Inferior parietal cortex (tissue), 1 donor: ENCODE measurements at regions not wholly inside any gene's neighbourhood (a gene's known extent, or its start where the extent isn't known, plus 50 kb on each side); places are given as distances from the start of the nearest gene placed in this dataset.

Experiments used
- DNase-seq: peaks from one replicate; pipeline ENCODE4 v3.0.0-alpha.2; 2016; ENCODE audit errors: extremely low spot score

- DNase-seq, result no peak
Observed at GRCh38 chr15:69891606-69892005, 206.1 kb downstream of the TLE3 start.

DNA sequence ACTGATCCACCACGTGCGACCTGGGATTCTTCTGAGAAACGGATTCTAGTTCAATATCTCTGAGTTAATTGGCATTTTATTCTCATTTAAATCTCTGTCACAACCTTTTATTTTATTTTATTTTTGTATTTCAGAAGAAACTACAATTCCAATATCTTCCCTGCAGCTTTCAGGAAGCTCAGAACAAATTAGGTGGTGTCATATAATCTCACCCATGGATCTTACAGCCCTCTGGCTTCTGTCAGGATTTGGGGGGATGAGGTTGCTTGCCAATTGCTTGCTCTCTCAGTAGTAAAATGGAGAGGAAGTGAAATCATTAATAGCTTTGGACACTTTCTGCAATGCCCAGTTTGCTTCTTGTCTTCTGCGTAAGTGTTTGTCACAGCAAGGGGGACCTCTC lies 205.4 kb downstream of the TLE3 start:
- no peak for DNase-seq

DNA sequence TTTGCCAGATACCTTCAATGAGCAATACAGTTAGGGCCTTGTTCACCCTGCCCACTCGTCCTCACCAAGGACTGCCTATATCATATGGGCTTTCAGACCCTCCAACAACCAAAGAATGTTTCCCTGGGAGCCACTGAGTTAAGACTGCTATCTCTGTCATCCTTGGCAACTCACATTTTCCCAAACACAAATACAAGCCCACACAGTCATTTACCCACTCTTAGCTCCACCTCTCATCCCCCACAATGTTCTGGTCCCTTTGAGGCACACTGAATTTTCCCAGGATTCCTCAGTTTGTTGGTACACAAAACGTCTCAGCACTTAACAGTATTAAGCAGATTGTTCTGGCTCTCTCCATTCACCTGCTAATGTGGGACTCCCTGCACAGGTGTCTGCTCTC lies 204.6 kb downstream of the TLE3 start:
- no peak for DNase-seq

- DNase-seq, result peak; percentile 78
Observed at GRCh38 chr15:69893863-69894262, 203.9 kb downstream of the TLE3 start.

DNA sequence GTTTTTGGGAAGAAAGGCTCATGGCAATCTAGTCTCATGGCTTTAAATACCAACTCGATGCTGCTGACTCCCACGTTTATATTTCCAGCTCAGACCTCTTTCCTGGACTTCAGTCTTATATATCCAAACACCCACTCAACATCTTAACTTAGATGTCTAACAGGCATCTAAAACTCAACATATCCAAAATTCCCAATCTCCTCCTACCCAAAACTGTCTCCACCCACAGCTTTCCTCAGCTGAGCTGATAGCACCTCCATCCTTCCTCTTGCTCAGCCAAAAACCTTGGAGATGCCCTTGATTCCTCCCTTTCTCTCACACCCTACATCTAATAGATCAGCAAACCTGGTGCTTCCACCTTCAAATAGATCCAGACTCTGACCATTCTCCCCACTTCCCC lies 202.5 kb downstream of the TLE3 start:
- no peak for DNase-seq

DNA sequence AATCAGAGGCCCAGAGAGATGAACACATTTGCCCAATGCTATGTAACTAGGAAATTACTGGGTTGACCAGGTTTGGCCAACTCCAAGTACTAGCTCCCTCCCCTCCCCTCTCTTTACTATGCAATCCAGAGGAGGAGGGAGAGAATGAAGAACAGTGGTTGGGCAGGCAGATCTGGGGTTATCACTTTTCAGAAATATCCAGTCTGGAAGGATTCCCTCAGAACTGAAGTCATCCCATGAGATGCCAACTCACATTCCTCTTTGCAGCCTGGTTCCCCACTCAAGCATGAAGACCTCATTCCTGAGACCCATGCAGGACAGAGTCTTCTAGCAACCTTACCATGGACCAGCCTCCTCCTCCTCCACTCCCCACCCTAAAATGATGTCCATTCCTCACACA lies 201.1 kb downstream of the TLE3 start:
- DNase-seq, result no peak

DNA sequence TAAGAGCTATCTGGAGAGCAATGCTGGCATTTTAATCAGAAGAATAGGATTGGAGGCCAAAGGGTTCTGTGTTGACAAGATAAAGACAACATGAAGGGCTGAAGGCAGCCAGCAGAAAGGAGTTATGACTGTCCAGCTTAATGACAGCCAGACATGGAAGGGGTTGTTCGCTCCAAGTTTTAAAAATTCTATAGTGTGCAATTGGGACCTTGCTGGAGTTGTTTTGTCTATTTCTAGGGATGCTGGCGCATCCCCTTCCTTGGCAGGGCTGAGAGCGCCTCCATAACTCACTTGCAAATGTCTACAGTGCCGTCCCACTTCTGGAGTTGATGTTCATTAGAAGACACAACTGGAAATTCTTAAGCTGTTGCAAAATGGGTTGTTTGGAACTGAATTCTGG lies 200.7 kb downstream of the TLE3 start:
- no peak for DNase-seq

DNA sequence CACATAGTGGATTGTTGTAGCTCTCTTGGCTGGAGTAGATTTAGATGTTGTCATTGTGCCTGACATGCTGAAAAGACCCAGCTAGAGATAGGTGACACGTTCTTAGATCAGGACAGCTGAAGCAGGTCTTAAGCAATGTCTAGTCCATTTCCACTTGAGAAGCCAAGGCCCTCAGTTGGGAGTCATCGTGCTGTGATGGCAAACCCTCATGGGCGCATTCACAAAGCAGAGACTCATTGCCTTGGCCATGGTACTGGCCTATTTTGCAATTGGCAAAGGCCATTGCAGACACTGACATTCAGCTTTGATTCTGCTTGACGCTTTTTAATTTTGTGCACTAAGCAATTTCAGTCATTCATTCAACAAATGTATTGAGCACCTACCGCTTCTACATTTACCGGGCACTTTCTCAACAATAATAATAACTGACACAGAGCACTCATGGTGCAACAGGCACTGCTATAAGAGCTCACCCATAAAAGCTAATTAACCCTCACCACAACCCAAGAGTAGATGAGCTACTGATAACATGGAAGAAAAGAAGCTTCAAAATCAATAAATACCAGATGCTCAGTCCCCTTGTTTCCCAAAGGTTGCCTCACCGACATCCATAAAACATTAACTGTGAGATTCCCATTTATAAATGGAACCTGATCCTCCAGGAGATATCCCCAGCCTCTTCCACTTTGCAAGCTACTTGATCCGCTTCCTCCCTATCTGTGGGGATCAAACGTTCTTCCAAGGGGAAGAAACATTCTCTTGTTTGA lies 200.1 kb downstream of the TLE3 start:
- no peak for DNase-seq

DNA sequence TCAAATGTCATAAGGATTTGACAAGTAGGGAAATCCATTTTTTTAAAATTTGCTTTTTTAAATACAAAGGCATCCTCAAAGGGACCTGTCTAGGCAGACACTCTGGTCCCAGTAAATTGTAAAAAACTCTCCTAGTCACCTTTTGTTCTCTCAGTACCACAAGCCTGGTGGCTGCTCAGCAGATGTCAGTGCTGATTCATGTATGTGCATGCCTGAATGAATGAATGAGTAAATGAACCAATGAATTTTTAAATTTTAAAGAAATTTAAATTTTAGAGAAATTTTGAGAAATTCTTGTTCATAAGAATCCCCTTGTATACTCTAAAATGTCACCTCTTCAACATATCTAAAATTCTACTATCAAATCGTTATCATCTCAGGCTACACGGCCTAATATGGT lies 199.5 kb downstream of the TLE3 start:
- no peak for DNase-seq

DNA sequence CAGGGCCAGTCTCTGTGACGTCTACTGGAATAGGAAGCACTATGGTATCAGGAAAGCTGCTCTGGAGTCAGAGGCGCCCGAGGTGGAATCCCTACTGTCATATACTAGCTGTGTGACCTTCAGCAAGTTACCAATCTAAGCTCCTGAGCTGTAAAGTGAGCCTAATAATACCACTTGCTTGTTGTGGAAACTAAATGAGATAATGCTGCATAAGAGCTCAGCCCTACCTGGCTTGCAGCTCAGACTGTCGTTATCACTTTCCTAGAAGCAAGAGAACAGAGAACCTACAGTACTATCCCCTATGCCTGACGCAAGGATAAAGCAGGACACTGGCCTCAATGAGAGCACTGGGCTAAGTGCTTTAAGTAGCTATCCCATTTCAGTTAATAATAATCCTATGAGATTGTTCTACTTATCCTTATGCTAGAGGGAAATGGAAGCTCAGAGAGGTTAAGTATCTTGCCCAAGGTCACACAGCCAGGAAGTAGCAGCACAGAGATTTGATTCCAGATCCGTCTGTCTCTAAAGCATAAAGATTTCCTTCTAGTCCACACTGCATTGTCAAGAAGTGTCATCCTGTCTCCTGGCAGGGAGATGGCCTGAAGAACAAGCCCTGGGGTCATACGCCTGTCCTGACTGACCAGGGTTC lies 195.2 kb downstream of the TLE3 start:
- no peak for DNase-seq

DNA sequence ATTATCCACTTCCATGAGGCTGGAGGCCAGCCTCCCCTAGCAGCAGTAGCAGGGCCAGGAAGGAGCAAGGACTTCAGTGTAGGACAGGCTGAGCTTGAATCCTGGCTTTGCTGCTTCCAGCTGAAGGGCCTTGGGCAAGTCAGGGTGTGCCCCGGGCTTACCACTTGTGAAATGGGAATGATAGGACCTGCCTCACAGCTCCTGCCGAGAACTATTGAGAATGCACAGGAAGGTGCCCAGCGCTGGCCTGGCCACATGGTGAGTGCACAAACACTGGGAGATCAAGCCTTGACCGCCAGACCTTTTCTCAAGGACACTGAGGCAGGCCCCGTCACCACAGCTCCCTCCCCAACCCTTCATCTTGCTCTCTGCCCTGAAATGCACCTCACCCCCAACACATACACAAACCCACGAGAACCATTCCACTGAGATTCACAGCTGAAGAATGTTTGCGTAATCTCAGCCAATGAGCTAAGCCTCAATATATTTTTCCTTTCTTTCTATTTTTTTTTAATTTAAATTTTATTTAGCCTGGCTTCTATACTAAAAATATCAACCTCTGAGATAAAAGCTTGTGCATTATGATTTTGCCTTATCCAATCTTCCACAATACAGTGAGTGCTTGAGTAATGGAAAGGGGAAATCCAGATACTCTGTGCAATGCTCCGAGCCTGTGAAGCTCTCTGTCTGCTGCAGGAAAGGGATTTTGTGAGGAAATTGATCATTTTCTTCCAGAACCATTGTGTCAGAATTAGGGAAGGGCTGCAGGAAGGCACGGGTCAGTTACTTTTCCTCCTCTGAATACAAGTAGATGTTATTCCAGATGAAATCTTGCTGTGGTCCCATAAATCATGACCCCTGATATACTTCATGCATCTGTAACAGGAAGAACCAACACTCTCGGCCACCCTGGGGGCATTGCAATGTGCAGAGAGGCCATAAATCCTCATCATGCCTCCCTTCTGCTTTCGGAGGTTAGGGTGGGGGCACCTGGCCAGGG lies 193.9 kb downstream of the TLE3 start:
- DNase-seq, result no peak

DNA sequence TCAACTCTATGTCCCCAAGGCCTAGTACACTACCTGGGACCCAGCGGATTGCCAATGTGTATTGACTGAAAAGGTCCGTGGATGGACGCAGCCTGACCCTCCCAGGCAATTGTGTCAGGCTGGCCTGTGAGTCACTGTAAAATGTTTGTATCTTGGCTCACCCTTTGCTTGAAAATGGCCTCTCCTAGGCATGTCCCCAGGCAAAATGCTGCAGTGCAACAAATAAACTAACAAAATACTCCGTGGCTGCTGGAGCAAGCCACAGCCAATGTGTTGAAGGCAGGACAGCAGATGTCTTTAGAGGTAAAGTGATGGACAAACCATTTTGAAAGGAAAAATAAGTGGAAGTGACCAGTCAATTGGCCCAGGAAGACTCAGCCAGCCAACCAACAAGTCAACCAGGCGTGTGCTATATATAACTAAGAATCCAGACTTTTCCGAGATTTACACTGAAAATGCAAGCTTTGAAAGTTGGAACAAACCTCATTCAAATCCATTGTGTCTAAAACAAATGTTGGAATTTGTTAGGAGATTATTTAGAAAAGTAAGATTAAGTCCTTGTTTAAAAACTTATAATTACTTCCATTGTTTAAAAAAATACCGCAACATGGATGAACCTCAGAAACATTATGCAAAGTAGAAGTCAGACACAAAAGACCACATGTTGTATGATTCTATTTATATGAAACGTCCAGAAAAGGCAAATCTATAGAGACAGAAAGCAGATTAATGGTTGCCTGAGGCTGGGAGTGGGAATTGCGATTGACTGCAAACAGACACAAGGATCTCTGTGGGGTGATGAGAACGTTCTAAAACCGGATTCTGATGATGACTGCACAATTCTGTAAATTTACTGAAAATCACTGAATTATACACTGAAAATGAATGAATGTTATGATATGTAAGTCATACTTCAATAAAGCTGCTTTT lies 191.2 kb downstream of the TLE3 start:
- DNase-seq, result no peak

DNA sequence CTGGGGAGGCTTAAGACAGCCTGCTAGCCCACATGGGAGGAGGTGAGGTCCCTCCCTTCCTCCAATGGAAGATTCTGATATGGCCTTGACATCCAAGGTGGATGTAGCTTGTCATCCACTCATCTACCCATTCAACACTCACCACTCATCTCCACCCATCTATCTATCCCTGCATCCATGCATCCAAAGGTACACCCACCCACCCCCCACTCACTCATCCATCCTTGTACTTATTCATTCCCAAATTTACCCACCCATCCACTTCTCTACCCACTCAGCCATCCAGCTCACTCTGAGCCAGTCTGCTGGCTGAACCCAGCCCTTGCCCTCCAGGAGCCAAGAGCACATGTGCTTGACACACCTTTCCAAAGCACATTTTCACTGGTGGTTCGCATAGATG lies 189.7 kb downstream of the TLE3 start:
- no peak for DNase-seq

DNA sequence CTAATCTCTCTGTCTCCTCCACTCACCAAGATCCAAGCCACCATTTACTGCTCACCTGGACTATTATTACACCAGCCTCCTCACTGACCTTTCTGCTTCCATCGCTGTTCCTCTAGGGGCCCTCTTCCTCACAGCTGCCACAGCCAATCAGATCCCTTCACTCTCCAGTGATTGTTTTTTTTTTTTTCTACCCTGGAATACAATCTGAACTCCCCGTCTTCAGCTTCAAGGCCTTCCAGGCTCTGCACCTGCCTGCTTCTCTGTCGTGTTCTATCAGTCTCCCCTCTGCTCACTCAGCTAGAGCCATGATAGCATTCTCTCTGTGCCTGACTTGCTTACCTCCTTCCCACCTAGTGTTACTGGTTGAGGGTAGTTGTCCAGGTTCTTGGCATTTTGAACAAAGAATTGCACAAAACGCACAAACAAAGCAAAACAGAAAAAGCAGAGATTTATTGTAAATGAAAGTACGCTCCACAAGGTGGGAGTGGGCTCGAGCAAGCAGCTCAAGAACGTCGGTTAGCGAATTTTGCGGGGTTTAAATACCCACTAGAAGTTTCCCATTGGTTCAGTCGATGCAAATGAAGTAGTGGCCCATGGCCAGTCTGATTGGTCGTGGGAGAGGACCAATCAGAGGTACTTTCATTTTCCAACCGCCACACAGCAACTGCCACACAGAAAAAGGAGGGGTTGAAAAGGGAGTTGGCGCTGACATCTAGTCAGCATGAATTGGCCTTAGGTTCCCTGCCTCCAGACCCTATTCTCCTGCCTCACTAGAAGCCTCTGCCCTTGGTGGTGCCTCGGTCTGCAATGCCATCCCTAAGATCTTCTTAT lies 188.9 kb downstream of the TLE3 start:
- DNase-seq, result no peak

- no peak for DNase-seq
Observed at GRCh38 chr15:69909719-69910444, 187.8 kb downstream of the TLE3 start.

DNA sequence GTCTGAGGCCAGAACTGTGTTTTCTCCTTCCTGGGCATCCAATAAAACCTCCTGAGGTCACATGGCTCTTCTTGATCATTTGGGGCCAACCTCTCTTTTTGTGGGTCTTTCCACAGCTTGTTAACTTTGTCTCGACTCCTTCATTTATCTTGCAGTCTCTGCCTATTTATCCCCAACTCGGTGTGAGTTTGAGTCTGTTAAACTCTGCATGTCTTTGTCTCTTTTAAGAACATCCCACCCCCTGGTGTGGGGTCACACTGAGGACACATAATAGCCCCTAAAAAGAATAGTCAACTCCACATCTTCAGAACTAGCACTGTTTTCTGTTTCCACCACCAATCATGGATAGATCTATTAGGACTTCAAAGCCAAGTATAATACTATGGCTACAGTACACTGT lies 187.2 kb downstream of the TLE3 start:
- DNase-seq, result no peak

DNA sequence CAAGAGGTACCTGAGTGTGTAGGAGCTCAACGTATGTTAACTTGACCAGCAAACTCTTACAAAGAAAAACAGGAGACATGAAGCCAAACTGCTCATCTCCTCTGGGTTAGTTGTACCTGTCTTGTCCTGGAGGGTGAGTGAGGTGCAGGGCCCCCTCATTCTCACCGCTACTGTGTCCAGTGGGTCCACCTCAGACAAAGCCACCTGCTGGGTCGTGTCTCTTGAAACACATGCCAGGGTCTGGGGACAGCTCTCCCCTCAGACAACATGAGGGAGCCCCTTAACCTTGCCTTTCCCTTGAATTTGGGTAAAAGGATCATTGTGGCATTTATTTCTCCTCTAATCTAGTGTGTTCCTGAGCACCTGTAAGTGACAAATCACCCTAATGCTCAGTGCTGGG lies 185.6 kb downstream of the TLE3 start:
- DNase-seq, result no peak

- no peak for DNase-seq
Observed at GRCh38 chr15:69914040-69914439, 183.7 kb downstream of the TLE3 start.

DNA sequence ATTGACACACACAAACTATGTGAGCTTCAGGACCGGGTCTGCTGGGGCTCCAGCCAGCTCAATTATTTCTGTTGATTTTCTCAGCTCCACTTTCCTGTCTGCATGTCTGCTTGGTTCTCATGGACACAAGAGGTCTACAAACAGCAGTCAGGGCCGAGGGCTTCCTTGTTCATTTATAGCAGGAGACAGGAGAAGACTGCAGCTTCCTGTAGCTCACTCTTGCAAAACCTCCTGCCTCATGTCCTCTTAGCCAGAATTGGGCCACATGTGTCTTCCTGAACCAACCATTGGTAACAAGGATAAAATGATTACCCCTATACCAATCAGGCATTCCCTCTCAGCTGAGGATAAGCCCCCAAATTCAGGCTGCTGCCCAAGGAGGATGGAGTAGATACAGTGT lies 182.8 kb downstream of the TLE3 start:
- no peak for DNase-seq
